Progenitor cell of endocrine pancreas (in vitro differentiated cells): ENCODE measurements at regions not wholly inside any gene's neighbourhood (a gene's known extent, or its start where the extent isn't known, plus 50 kb on each side); places are given as distances from the start of the nearest gene placed in this dataset.

Experiments
- DNase-seq: peaks from one replicate; pipeline ENCODE4 v3.0.0; 2021; ENCODE audit warnings: low spot score; ENCODE audit not compliant: unreplicated experiment
- H3K27ac Mint-ChIP-seq: 2 replicates; pipeline ENCODE4 v1.8.0; 2021; ENCODE audit warnings: mild to moderate bottlenecking, moderate library complexity, mixed read lengths
- H3K27me3 Mint-ChIP-seq: 2 replicates; pipeline ENCODE4 v1.8.0; 2021; ENCODE audit warnings: mixed read lengths
- H3K36me3 Mint-ChIP-seq: 2 replicates; pipeline ENCODE4 v1.8.0; 2022; ENCODE audit warnings: mixed read lengths; ENCODE audit not compliant: insufficient read depth
- H3K4me1 Mint-ChIP-seq: 2 replicates; pipeline ENCODE4 v1.8.0; 2021; ENCODE audit warnings: low read depth, mixed read lengths
- H3K4me3 Mint-ChIP-seq: 2 replicates; pipeline ENCODE4 v1.8.0; 2021; ENCODE audit warnings: low read depth, mild to moderate bottlenecking, moderate library complexity, mixed read lengths
- H3K9me3 Mint-ChIP-seq: 2 replicates; pipeline ENCODE4 v1.8.0; 2021; ENCODE audit warnings: low read depth, mixed read lengths
- CTCF ChIP-seq: fragments of 200-600 bp; sonication (generic); IDR thresholded peaks from one replicate; pipeline ENCODE4 v1.5.0; 2021; ENCODE audit warnings: antibody characterized with exemption, mild to moderate bottlenecking; ENCODE audit not compliant: unreplicated experiment

GRCh38 chr2:114330594-114330993 lies 111.8 kb upstream of the DPP10 start:
- no peaks in the 10 kb centered on the region for H3K36me3 Mint-ChIP-seq
- H3K27me3 Mint-ChIP-seq, result no peaks in the 10 kb centered on the region
- H3K4me1 Mint-ChIP-seq, result peaks cover 7% of the 10 kb centered on the region
- H3K27ac Mint-ChIP-seq, result no peak overlapping the region
- peaks cover 4% of the 10 kb centered on the region for H3K9me3 Mint-ChIP-seq
- TF ChIP-seq CTCF, result no peak
- no peak overlapping the region for H3K4me3 Mint-ChIP-seq
- DNase-seq, result no peak

DNA sequence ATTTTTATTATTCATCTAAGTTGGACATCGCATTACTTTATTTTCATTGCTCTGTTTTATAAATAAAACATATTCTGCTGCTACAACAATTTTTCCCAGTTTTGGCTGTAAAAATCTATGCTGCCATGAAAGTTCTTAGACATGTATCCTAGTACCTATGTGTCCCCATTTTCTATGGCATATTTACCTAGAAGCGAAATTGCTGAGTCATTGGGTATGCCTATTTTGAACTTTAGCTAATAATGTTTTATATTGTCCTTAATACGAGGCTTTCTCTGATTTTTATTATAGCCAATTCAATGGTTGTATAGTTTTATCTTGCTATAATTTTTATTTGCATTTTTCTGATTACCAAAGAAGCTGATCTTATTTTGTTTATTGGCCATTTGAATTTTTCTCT lies 110.5 kb upstream of the DPP10 start:
- peaks cover 7% of the 10 kb centered on the region for H3K4me1 Mint-ChIP-seq
- no peak for DNase-seq
- H3K27me3 Mint-ChIP-seq, result no peaks in the 10 kb centered on the region
- H3K36me3 Mint-ChIP-seq, result no peaks in the 10 kb centered on the region
- peaks cover 4% of the 10 kb centered on the region for H3K9me3 Mint-ChIP-seq
- no peak overlapping the region for H3K27ac Mint-ChIP-seq
- no peak overlapping the region for H3K4me3 Mint-ChIP-seq
- no peak for TF ChIP-seq CTCF

GRCh38 chr2:114345246-114345645 lies 97.2 kb upstream of the DPP10 start:
- TF ChIP-seq CTCF, result no peak
- Mint-ChIP-seq H3K27ac (no peak overlapping the region), H3K9me3 (no peaks in the 10 kb centered on the region), H3K36me3 (no peaks in the 10 kb centered on the region), H3K4me3 (no peak overlapping the region), H3K27me3 (no peaks in the 10 kb centered on the region), H3K4me1 (no peaks in the 10 kb centered on the region)
- no peak for DNase-seq

GRCh38 chr2:114346658-114347057 lies 95.8 kb upstream of the DPP10 start:
- no peak for TF ChIP-seq CTCF
- DNase-seq, result no peak
- peaks cover 4% of the 10 kb centered on the region for H3K9me3 Mint-ChIP-seq
- no peaks in the 10 kb centered on the region for H3K4me1 Mint-ChIP-seq
- H3K27ac Mint-ChIP-seq, result no peak overlapping the region
- no peaks in the 10 kb centered on the region for H3K27me3 Mint-ChIP-seq
- H3K4me3 Mint-ChIP-seq, result no peak overlapping the region
- H3K36me3 Mint-ChIP-seq, result no peaks in the 10 kb centered on the region

DNA sequence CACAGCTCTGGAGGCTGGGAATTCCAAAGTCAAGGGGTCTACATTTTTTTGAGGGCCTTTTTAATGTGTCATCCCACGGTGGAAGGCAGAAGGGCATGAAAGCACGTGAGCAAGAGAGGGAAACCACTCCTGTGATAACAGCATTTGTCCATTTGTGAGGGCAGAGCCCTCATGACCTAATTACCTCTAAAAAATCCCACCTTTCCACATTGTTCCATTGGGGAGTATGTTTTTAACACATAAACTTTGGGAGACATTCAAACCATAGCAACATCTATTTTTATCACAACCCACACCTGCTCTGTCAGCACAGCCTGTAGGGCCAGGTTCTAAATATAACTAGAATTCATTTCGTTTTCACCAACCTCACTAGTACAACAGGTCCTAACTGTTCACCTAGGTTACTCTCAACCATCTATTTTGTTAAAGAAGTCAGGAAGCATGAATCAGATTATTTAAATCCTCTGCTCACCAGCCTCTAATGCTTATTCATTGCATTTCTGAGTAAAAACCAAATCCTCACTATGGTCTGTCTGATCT lies 92.2 kb upstream of the DPP10 start:
- TF ChIP-seq CTCF, result no peak
- no peak overlapping the region for H3K27ac Mint-ChIP-seq
- H3K27me3 Mint-ChIP-seq, result no peaks in the 10 kb centered on the region
- no peak for DNase-seq
- H3K36me3 Mint-ChIP-seq, result no peaks in the 10 kb centered on the region
- H3K9me3 Mint-ChIP-seq, result peaks cover 4% of the 10 kb centered on the region
- H3K4me3 Mint-ChIP-seq, result no peak overlapping the region
- H3K4me1 Mint-ChIP-seq, result peaks cover 1% of the 10 kb centered on the region
